HCT116 (cell line): ENCODE measurements at regions not wholly inside any gene's neighbourhood (a gene's known extent, or its start where the extent isn't known, plus 50 kb on each side); places are given as distances from the start of the nearest gene placed in this dataset.

ENCODE experiments used
- CBX3 ChIP-seq: IDR thresholded peaks from 2 replicates; pipeline ENCODE4 v1.6.1; 2012; ENCODE audit warnings: low read depth
- CTCF ChIP-seq, 3 experiments: fragments of 200-600 bp in 1 of 3; sonication (generic) in 1 of 3; IDR thresholded peaks in 2 of 3; conservative IDR thresholded peaks in 1 of 3; 2 replicates each; pipeline ENCODE4 v1.5.1; 2012 to 2017; ENCODE audit warnings: low read depth in 2 of 3, low read length in 2 of 3, antibody characterized with exemption in 1 of 3, borderline replicate concordance in 1 of 3, control low read depth in 1 of 3, mild to moderate bottlenecking in 1 of 3, mixed read lengths in 1 of 3, mixed run types in 1 of 3, moderate library complexity in 1 of 3; ENCODE audit not compliant: insufficient read depth in 1 of 3
- EZH2 ChIP-seq: fragments of 200-600 bp; sonication (generic); IDR thresholded peaks from 2 replicates; pipeline ENCODE4 v1.6.1; 2017; ENCODE audit warnings: antibody characterized with exemption, mixed run types
- EZH2phosphoT487 ChIP-seq: fragments of 200-600 bp; IDR thresholded peaks from 2 replicates; pipeline ENCODE4 v1.6.1; 2018; ENCODE audit warnings: antibody characterized with exemption, borderline replicate concordance
- POLR2A ChIP-seq: IDR thresholded peaks from 2 replicates; pipeline ENCODE4 v1.7.0; 2011; ENCODE audit warnings: borderline replicate concordance; ENCODE audit not compliant: insufficient read depth, insufficient read length; ENCODE audit errors: extremely low read depth
- POLR2AphosphoS5 ChIP-seq: IDR thresholded peaks from 2 replicates; pipeline ENCODE4 v1.6.1; 2011; ENCODE audit warnings: mild to moderate bottlenecking, low read depth, low read length, moderate library complexity
- SIN3A ChIP-seq: IDR thresholded peaks from 2 replicates; pipeline ENCODE4 v1.6.1; 2012; ENCODE audit warnings: low read depth
- SP1 ChIP-seq: IDR thresholded peaks from 2 replicates; pipeline ENCODE4 v1.6.1; 2012; ENCODE audit warnings: low read depth
- TF ChIP-seq, protein P1 (sequence below): IDR thresholded peaks from 2 replicates; pipeline ENCODE4 v1.6.1; 2011; ENCODE audit warnings: mild to moderate bottlenecking, low read length, moderate library complexity; ENCODE audit not compliant: insufficient replicate concordance; ENCODE audit errors: extremely low read depth
- TF ChIP-seq, protein P2 (sequence below): IDR thresholded peaks from 2 replicates; pipeline ENCODE4 v1.6.1; 2012

DNA sequence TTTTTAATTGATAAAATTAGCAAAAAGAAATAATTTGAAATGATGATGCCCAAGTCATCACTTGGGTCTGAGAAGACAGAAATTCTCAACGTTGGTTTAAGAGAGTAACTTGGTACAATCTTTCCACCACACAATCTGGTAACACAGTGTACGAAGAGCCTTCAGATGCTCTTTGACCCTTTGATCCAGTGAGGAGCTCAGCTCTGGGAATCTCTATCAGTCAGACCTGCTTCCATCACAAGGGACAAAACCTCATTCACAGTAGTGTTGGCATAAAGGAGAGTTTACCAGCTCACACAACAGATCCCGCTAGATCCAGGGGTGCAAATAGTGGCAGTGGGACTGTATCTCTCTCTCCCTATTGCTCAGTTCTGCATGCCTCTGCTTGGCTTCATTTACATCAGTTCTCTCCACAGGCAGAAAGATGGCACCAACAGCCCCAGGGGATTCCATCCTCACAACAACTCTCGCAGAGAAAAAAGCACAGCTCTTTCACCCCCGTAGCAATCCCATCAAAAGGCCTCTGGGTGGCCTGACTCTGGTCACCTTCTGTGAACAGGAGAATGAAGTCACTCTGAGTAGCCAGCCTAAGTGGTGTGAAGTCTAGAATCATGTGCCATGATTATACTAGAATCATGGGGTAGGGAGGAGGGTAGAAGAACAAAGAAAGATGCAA lies 119.7 kb downstream of the ZNF281 start:
- TF ChIP-seq SP1 (no peak), POLR2AphosphoS5 (no peak), SIN3A (no peak), CTCF (IDR thresholded peaks at IDR 0.05 in 2 of 3, conservative IDR thresholded peaks at IDR 0.05 in 1 of 3; ENCODE audit: borderline replicate concordance in 1 of 3, insufficient read depth in 1 of 3, low read depth in 2 of 3, low read length in 2 of 3) (peak; percentile 29 to 45 (median 35); a peak in 4 of 6 replicates), EZH2phosphoT487 (no peak), POLR2A (no peak), CBX3 (no peak), EZH2 (no peak)
- TF ChIP-seq, protein P1, sequence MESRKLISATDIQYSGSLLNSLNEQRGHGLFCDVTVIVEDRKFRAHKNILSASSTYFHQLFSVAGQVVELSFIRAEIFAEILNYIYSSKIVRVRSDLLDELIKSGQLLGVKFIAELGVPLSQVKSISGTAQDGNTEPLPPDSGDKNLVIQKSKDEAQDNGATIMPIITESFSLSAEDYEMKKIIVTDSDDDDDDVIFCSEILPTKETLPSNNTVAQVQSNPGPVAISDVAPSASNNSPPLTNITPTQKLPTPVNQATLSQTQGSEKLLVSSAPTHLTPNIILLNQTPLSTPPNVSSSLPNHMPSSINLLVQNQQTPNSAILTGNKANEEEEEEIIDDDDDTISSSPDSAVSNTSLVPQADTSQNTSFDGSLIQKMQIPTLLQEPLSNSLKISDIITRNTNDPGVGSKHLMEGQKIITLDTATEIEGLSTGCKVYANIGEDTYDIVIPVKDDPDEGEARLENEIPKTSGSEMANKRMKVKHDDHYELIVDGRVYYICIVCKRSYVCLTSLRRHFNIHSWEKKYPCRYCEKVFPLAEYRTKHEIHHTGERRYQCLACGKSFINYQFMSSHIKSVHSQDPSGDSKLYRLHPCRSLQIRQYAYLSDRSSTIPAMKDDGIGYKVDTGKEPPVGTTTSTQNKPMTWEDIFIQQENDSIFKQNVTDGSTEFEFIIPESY: no peak
- TF ChIP-seq, protein P2, sequence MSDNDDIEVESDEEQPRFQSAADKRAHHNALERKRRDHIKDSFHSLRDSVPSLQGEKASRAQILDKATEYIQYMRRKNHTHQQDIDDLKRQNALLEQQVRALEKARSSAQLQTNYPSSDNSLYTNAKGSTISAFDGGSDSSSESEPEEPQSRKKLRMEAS: no peak
